Psoas muscle (tissue), 7 donors: ENCODE measurements at regions not wholly inside any gene's neighbourhood (a gene's known extent, or its start where the extent isn't known, plus 50 kb on each side); places are given as distances from the start of the nearest gene placed in this dataset.

Experiments used
- ATAC-seq, 4 donors: fragments of 200-7000 bp; cut with Tn5 transposase; one replicate each; pipeline ENCODE4 v1.9.1; 2020; ENCODE audit warnings: moderate library complexity in 3 of 4, mild to moderate bottlenecking in 2 of 4
- DNase-seq, 2 donors: peaks; one replicate each; pipeline ENCODE4 v3.0.0-alpha.2; 2020
- H3K27ac ChIP-seq: fragments of 200-600 bp; one replicate; pipeline ENCODE4 v1.8.0; 2022
- H3K27me3 ChIP-seq, 3 donors: fragments of 200-600 bp in 1 of 3; one replicate each; pipeline versions ENCODE4 v1.6.1 to v1.8.0; 2013 to 2022; ENCODE audit warnings: low read length in 2 of 3, mild to moderate bottlenecking in 2 of 3, moderate library complexity in 1 of 3; ENCODE audit not compliant: insufficient read depth in 3 of 3
- H3K36me3 ChIP-seq, 2 donors: fragments of 200-600 bp in 1 of 2; one replicate each; pipeline versions ENCODE4 v1.6.1 to v1.8.0; 2013 to 2022; ENCODE audit warnings: low read depth in 1 of 2, mild to moderate bottlenecking in 1 of 2, moderate library complexity in 1 of 2; ENCODE audit not compliant: insufficient read depth in 1 of 2
- H3K4me1 ChIP-seq: fragments of 200-600 bp; one replicate; pipeline ENCODE4 v1.8.0; 2022
- H3K4me3 ChIP-seq: fragments of 200-600 bp; one replicate; pipeline ENCODE4 v1.8.0; 2022; ENCODE audit warnings: mild to moderate bottlenecking
- H3K9me3 ChIP-seq: fragments of 200-600 bp; one replicate; pipeline ENCODE4 v1.8.0; 2022
- CTCF ChIP-seq: fragments of 200-600 bp; IDR thresholded peaks from one replicate; pipeline ENCODE4 v1.8.0; 2022; ENCODE audit warnings: antibody characterized with exemption
- WGBS, 3 donors: extraction: QIAGEN DNeasy Blood & Tissue Kit; methylation state at CpG; one replicate each; pipeline versions ENCODE4 v1.1.6 to v1.1.7; 2013; 5-methylcytosine and 5-hydroxymethylcytosine counted together
- intact Hi-C, 2 donors: fragments of 100-400 bp; cut with DNase I; formaldehyde crosslinking; loops; one replicate each; pipeline versions ENCODE4 v1.11.0 to v1.14.2; 2022
- donor health status: healthy with polysubstance abuse.
- donor health status: DM: no; HTN: no; CAD: no; lungs with moderate emphysema.
- donor health status: Bipolar disorder and iron deficiency.
- donor health status: healthy.
- donor health status: DM: yes; HTN: yes; CAD: no.
- donor health status: DM: no; HTN: no; CAD: no.
- donor health status: DM: yes; HTN: yes; CAD: no.

GRCh38 chrX:111020283-111020682 lies 75.7 kb upstream of the PAK3 start:
- no peaks in the 10 kb centered on the region for H3K9me3 ChIP-seq
- DNase-seq (no peak), ATAC-seq (no peak)
- H3K4me1 ChIP-seq: no peaks in the 10 kb centered on the region
- no peaks in the 10 kb centered on the region for H3K36me3 ChIP-seq
- peaks cover 0 to 7% (median 0%) of the 10 kb centered on the region in 3 donors for H3K27me3 ChIP-seq
- intact Hi-C loops: no loop called here
- H3K4me3 ChIP-seq: no peak overlapping the region
- TF ChIP-seq CTCF: no peak
- 73 to 86% (median 78%) methylated on average over 1 of the region's 1 CpG for WGBS, 3 donors
- H3K27ac ChIP-seq: no peak overlapping the region

GRCh38 chrX:111013778-111014455 lies 82.1 kb upstream of the PAK3 start:
- ATAC-seq (no peak), DNase-seq (no peak)
- intact Hi-C loops: no loop called here
- Histone ChIP-seq H3K4me3 (no peak overlapping the region), H3K36me3 (no peaks in the 10 kb centered on the region), H3K27me3 (peaks cover 0 to 14% (median 2%) of the 10 kb centered on the region in 3 donors), H3K4me1 (no peaks in the 10 kb centered on the region), H3K9me3 (no peaks in the 10 kb centered on the region), H3K27ac (no peak overlapping the region)
- 69 to 88% (median 84%) methylated on average over 3 of the region's 3 CpGs for WGBS, 3 donors
- TF ChIP-seq CTCF: no peak

GRCh38 chrX:111010111-111010510 lies 85.9 kb upstream of the PAK3 start:
- no peaks in the 10 kb centered on the region for H3K4me1 ChIP-seq
- 33 to 53% (median 40%) methylated on average over 3 of the region's 3 CpGs for WGBS, 3 donors
- peaks cover 0 to 22% (median 2%) of the 10 kb centered on the region in 3 donors for H3K27me3 ChIP-seq
- no peak for DNase-seq
- no peak overlapping the region for H3K27ac ChIP-seq
- no peaks in the 10 kb centered on the region for H3K36me3 ChIP-seq
- ATAC-seq: no peak
- intact Hi-C loops: no loop called here
- H3K9me3 ChIP-seq: no peaks in the 10 kb centered on the region
- no peak for TF ChIP-seq CTCF
- H3K4me3 ChIP-seq: no peak overlapping the region

GRCh38 chrX:111009256-111009655 lies 86.7 kb upstream of the PAK3 start:
- no peak for TF ChIP-seq CTCF
- intact Hi-C loops: no loop called here
- H3K4me3 ChIP-seq: no peak overlapping the region
- no peak overlapping the region for H3K27ac ChIP-seq
- H3K36me3 ChIP-seq: no peaks in the 10 kb centered on the region
- H3K4me1 ChIP-seq: no peaks in the 10 kb centered on the region
- WGBS, 3 donors: 30 to 53% (median 53%) methylated on average over 3 of the region's 3 CpGs
- no peaks in the 10 kb centered on the region for H3K9me3 ChIP-seq
- DNase-seq (no peak), ATAC-seq (no peak)
- peaks cover 0 to 25% (median 2%) of the 10 kb centered on the region in 3 donors for H3K27me3 ChIP-seq

GRCh38 chrX:111008126-111008525 lies 87.9 kb upstream of the PAK3 start:
- Histone ChIP-seq H3K4me3 (no peak overlapping the region), H3K4me1 (no peaks in the 10 kb centered on the region), H3K27me3 (peaks cover 0 to 25% (median 2%) of the 10 kb centered on the region in 3 donors), H3K27ac (no peak overlapping the region), H3K36me3 (no peaks in the 10 kb centered on the region), H3K9me3 (no peaks in the 10 kb centered on the region)
- DNase-seq: no peak
- 57 to 88% (median 85%) methylated on average over 2 of the region's 2 CpGs for WGBS, 3 donors
- no peak for TF ChIP-seq CTCF
- intact Hi-C loops: no loop called here
- no peak for ATAC-seq
